ENCODE measurements at regions not wholly inside any gene's neighbourhood (a gene's known extent, or its start where the extent isn't known, plus 50 kb on each side); places are given as distances from the start of the nearest gene placed in this dataset.

- Histone ChIP-seq H3K27me3 (ENCODE audit: control insufficient read depth in 1 of 2, insufficient read depth in 2 of 2, low read length in 2 of 2) (no peaks in the 10 kb centered on the region), H3K79me2 (ENCODE audit: insufficient read depth, low read length) (no peaks in the 10 kb centered on the region), H3K9me3 (ENCODE audit: low read length) (no peaks in the 10 kb centered on the region), H3K4me1 (ENCODE audit: insufficient read depth, low read length) (peaks cover 31% of the 10 kb centered on the region), H3K9ac (ENCODE audit: insufficient read depth, low read depth, low read length) (no peak overlapping the region), H4K20me1 (ENCODE audit: insufficient read depth, low read length) (no peaks in the 10 kb centered on the region), H3K4me2 (ENCODE audit: low read depth, low read length) (peak overlapping the region; percentile 33), H3K4me3 (replicated peaks in 1 of 3; ENCODE audit: insufficient read depth in 1 of 3, low read depth in 2 of 3, low read length in 3 of 3) (no peak overlapping the region), H3K27ac (ENCODE audit: extremely low read length, insufficient read depth, low read length) (no peak overlapping the region), H2AFZ (ENCODE audit: low read length) (no peak overlapping the region), H3K36me3 (replicated peaks in 1 of 2; ENCODE audit: control insufficient read depth in 1 of 2, insufficient read depth in 2 of 2, low read length in 2 of 2) (no peaks in the 10 kb centered on the region)
- DNase-seq (ENCODE audit: low spot score) = peak; percentile 28
- under 1% methylated on average over 5 of the region's 7 CpGs for WGBS (ENCODE audit: low lambda C conversion rate)
- peak; percentile 77 for ATAC-seq
- intact Hi-C loops (cut with micrococcal nuclease; ENCODE audit: unreplicated experiment) = loop anchor here (5.0 kb wide), 1 partner anchor 372 kb away; no protein-coding TSS in a partner anchor
- in situ Hi-C loops (cut with HindIII; ENCODE audit: extremely low pct_ligation_motif_present, low pct_unique_long_range_greater_than_20kb) = no loop called here
- FAIRE-seq = peak; percentile 23
- CTCF ChIA-PET (ENCODE audit: low intra/inter-chr PET ratio, low total read pairs) = no interaction called here
- TF ChIP-seq HNF4A (CRISPR knock-in tag; IDR thresholded peaks at IDR 0.05) (peak; percentile 53), SOX13 (IDR thresholded peaks at IDR 0.05) (no peak), SOX13 (CRISPR knock-in tag; conservative IDR thresholded peaks at IDR 0.05 in 1 of 2, IDR thresholded peaks at IDR 0.05 in 1 of 2) (peak in 1 of 2 experiments; percentile 24; a peak in 1 of 4 replicates), PAWR (CRISPR knock-in tag; IDR thresholded peaks at IDR 0.05; ENCODE audit: borderline replicate concordance) (no peak), ZBTB40 (IDR thresholded peaks at IDR 0.05) (peak; percentile 66), ZBTB40 (CRISPR knock-in tag; IDR thresholded peaks at IDR 0.05) (peak; percentile 93), GATAD2A (CRISPR knock-in tag; IDR thresholded peaks at IDR 0.05) (0 out of 2 replicates have a peak, but pooled peaks have one; percentile 8)
- POLR2A ChIA-PET = no interaction called here
- BruUV-seq (replicated peaks) = no TSS peak
Observed at GRCh38 chr12:32053881-32054624, 52.6 kb upstream of the BICD1 start.

Data from HepG2 (cell line).